ENCODE measurements at regions not wholly inside any gene's neighbourhood (a gene's known extent, or its start where the extent isn't known, plus 50 kb on each side); places are given as distances from the start of the nearest gene placed in this dataset.
"Not testable (repeated sequence)": the region's sequence is repeated elsewhere in the genome, so short reads cannot be mapped to it uniquely, and the experiment has no call there.

GRCh38 chr14:77985211-77985615 lies 185.0 kb upstream of the NRXN3 start:
- no peak for DNase-seq (ENCODE audit: low read depth in 3 of 3)

GRCh38 chr14:77986773-77987172 lies 183.4 kb upstream of the NRXN3 start:
- DNase-seq (ENCODE audit: low read depth in 3 of 3), result no peak

GRCh38 chr14:77988096-77988870 lies 181.9 kb upstream of the NRXN3 start:
- no peak for DNase-seq (ENCODE audit: low read depth in 3 of 3)

- DNase-seq (ENCODE audit: low read depth in 3 of 3), result no peak
Measured at GRCh38 chr14:77988970-77989369, 181.2 kb upstream of the NRXN3 start.

- no peak for DNase-seq (ENCODE audit: low read depth in 3 of 3)
Measured at GRCh38 chr14:77989441-77989991, 180.7 kb upstream of the NRXN3 start.

- DNase-seq (ENCODE audit: low read depth in 3 of 3), result no peak
Measured at GRCh38 chr14:77990337-77990736, 179.8 kb upstream of the NRXN3 start.

GRCh38 chr14:77991128-77991772 lies 178.9 kb upstream of the NRXN3 start:
- no peak for DNase-seq (ENCODE audit: low read depth in 3 of 3)

GRCh38 chr14:78005325-78005724 lies 164.8 kb upstream of the NRXN3 start:
- DNase-seq (ENCODE audit: low read depth in 3 of 3), result no peak

GRCh38 chr14:78007160-78007559 lies 163.0 kb upstream of the NRXN3 start:
- DNase-seq (ENCODE audit: low read depth in 3 of 3), result no peak

GRCh38 chr14:78010688-78011087 lies 159.5 kb upstream of the NRXN3 start:
- no peak for DNase-seq (ENCODE audit: low read depth in 3 of 3)

GRCh38 chr14:78013911-78014310 lies 156.3 kb upstream of the NRXN3 start:
- DNase-seq (ENCODE audit: low read depth in 3 of 3), result not testable (repeated sequence)

- DNase-seq (ENCODE audit: low read depth in 3 of 3), result no peak
Measured at GRCh38 chr14:78016532-78016931, 153.6 kb upstream of the NRXN3 start.

- no peak for DNase-seq (ENCODE audit: low read depth in 3 of 3)
Measured at GRCh38 chr14:78018283-78018682, 151.9 kb upstream of the NRXN3 start.

- peak; percentile 5 to 66 (median 7) for DNase-seq (ENCODE audit: low read depth in 3 of 3)
Measured at GRCh38 chr14:78022059-78022458, 148.1 kb upstream of the NRXN3 start.

- DNase-seq (ENCODE audit: low read depth in 3 of 3), result no peak
Measured at GRCh38 chr14:78023112-78023511, 147.1 kb upstream of the NRXN3 start.

- DNase-seq (ENCODE audit: low read depth in 3 of 3), result no peak
Measured at GRCh38 chr14:78028471-78028870, 141.7 kb upstream of the NRXN3 start.

- DNase-seq (ENCODE audit: low read depth in 3 of 3), result no peak
Measured at GRCh38 chr14:78029601-78030372, 140.4 kb upstream of the NRXN3 start.

- no peak for DNase-seq (ENCODE audit: low read depth in 3 of 3)
Measured at GRCh38 chr14:78043349-78043748, 126.8 kb upstream of the NRXN3 start.

GRCh38 chr14:78048120-78048519 lies 122.1 kb upstream of the NRXN3 start:
- DNase-seq (ENCODE audit: low read depth in 3 of 3), result no peak

GRCh38 chr14:78056890-78057289 lies 113.3 kb upstream of the NRXN3 start:
- DNase-seq (ENCODE audit: low read depth in 3 of 3), result not testable (repeated sequence)

- no peak for DNase-seq (ENCODE audit: low read depth in 3 of 3)
Measured at GRCh38 chr14:78070344-78070743, 99.8 kb upstream of the NRXN3 start.

GRCh38 chr14:78071016-78071549 lies 99.1 kb upstream of the NRXN3 start:
- no peak for DNase-seq (ENCODE audit: low read depth in 3 of 3)
